Heart left ventricle (tissue), 16 donors: ENCODE measurements at regions not wholly inside any gene's neighbourhood (a gene's known extent, or its start where the extent isn't known, plus 50 kb on each side); places are given as distances from the start of the nearest gene placed in this dataset.

ENCODE experiments used
- ATAC-seq, 4 donors: fragments of 200-7000 bp; cut with Tn5 transposase; one replicate each; pipeline ENCODE4 v1.9.1; 2020 to 2022; ENCODE audit warnings: moderate library complexity in 4 of 4, mild to moderate bottlenecking in 3 of 4, moderate number of reproducible peaks in 1 of 4
- DNase-seq, 5 donors: peaks; one replicate each; pipeline ENCODE4 v3.0.0-alpha.2; 2020
- H3K27ac ChIP-seq, 12 donors: fragments of 200-600 bp; sonication (generic) in 4 of 12; one replicate each; pipeline versions ENCODE4 v1.5.0 to v1.8.0; 2016 to 2022; ENCODE audit warnings: mild to moderate bottlenecking in 2 of 12
- H3K27me3 ChIP-seq, 9 donors: fragments of 200-600 bp; sonication (generic) in 2 of 9; one replicate each; pipeline versions ENCODE4 v1.5.1 to v1.8.0; 2016 to 2022; ENCODE audit warnings: mild to moderate bottlenecking in 3 of 9
- H3K36me3 ChIP-seq, 9 donors: fragments of 200-600 bp; sonication (generic) in 2 of 9; one replicate each; pipeline versions ENCODE4 v1.5.0 to v1.8.0; 2018 to 2022; ENCODE audit warnings: mild to moderate bottlenecking in 2 of 9
- H3K4me1 ChIP-seq, 12 donors: fragments of 200-600 bp; sonication (generic) in 4 of 12; one replicate each; pipeline versions ENCODE4 v1.5.0 to v1.8.0; 2016 to 2022; ENCODE audit warnings: mild to moderate bottlenecking in 3 of 12
- H3K4me3 ChIP-seq, 12 donors: fragments of 200-600 bp; sonication (generic) in 4 of 12; one replicate each; pipeline versions ENCODE4 v1.5.0 to v1.8.0; 2017 to 2022; ENCODE audit warnings: mild to moderate bottlenecking in 9 of 12, moderate library complexity in 4 of 12
- H3K9me3 ChIP-seq, 12 donors: fragments of 200-600 bp; sonication (generic) in 4 of 12; one replicate each; pipeline versions ENCODE4 v1.5.0 to v1.8.0; 2016 to 2022; ENCODE audit warnings: mild to moderate bottlenecking in 1 of 12
- CTCF ChIP-seq, 12 donors: fragments of 200-600 bp; sonication (generic) in 4 of 12; IDR thresholded peaks; one replicate each; pipeline versions ENCODE4 v1.5.0 to v1.8.0; 2018 to 2022; ENCODE audit warnings: antibody characterized with exemption in 12 of 12, mild to moderate bottlenecking in 5 of 12
- POLR2A ChIP-seq, 2 donors: fragments of 450-650 bp; IDR thresholded peaks; one replicate each; pipeline ENCODE4 v1.6.1; 2017; ENCODE audit warnings: antibody characterized with exemption in 2 of 2, mild to moderate bottlenecking in 2 of 2, moderate library complexity in 2 of 2
- WGBS, 4 donors: extraction: QIAGEN DNeasy Blood & Tissue Kit in 2 of 4; methylation state at CpG; one replicate each; pipeline versions ENCODE4 v1.1.5 to v1.1.7; 2013 to 2018; 5-methylcytosine and 5-hydroxymethylcytosine counted together
- intact Hi-C, 10 donors: fragments of 100-400 bp; cut with DNase I; formaldehyde crosslinking; loops; one replicate each; pipeline versions ENCODE4 v1.11.1 to v1.14.2; 2022
- donor health status: ischemic (EF 13 %, LVEDD 7.1; RV severe dilation, severe dysfunction).
- donor health status: healthy with polysubstance abuse.
- donor health status: DM: no; HTN: yes; CAD: no.
- donor health status: DM: no; HTN: no; CAD: no.
- donor health status: ischemic (EF 25% LVEDD 6.9; RV normal size, moderate dysfunction).
- donor health status: ischemic (EF 25% LVEDD 5.7; RV mildly dilated, moderate dysfunction).
- donor health status: healthy.
- donor health status: DM: yes; HTN: yes; CAD: no.
- donor health status: ischemic (EF 35%, LVEDD 5.7; RV mildly dilated, moderate dysfunction).
- donor health status: nonischemic (EF 11% LVEDD 7.7; RV severe dilation, severe dysfunction).
- donor health status: DM: yes; HTN: yes; CAD: no.
- donor health status: PGD.
- donor health status: ischemic (EF 29% LVEDD 5.4; RV normal size, mild dysfunction).
- donor health status: nonischemic (EF 23%, LVEDD 6.1; RV moderate dilation, normal function).

DNA sequence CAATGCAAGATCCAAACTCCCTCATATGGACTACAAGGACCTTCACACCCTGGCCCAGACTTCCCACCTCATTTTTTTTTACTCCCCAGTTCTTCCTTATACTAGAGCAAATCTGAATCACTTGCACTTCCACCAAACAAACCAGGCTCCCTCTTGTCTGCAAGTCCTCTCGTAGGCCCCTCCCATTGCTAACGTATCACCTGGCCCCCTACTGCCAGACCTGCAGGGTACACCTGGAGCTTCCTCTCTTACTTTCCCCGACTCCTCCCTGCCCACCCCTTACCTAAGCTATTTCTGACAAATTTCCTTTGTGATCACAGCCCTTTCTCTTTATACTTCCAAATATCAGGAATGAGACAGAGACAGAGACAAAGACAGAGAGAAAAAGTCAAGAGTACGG, 463.9 kb downstream of the GALC start:
- H3K4me3 ChIP-seq = no peak overlapping the region
- no peak for TF ChIP-seq POLR2A (IDR thresholded peaks at IDR 0.05)
- no peak for TF ChIP-seq CTCF (IDR thresholded peaks at IDR 0.05)
- 35 to 50% (median 48%) methylated on average over 4 of the region's 4 CpGs for WGBS, 4 donors
- H3K4me1 ChIP-seq = no peaks in the 10 kb centered on the region
- ATAC-seq (no peak), DNase-seq (no peak)
- intact Hi-C loops = no loop called here
- H3K27ac ChIP-seq = no peak overlapping the region
- no peaks in the 10 kb centered on the region for H3K9me3 ChIP-seq
- no peaks in the 10 kb centered on the region for H3K27me3 ChIP-seq
- no peaks in the 10 kb centered on the region for H3K36me3 ChIP-seq

GRCh38 chr14:87526731-87527130, 466.3 kb downstream of the GALC start:
- WGBS, 4 donors = 71 to 76% (median 74%) methylated on average over 4 of the region's 4 CpGs
- H3K4me1 ChIP-seq = no peaks in the 10 kb centered on the region

GRCh38 chr14:87524011-87524410, 469.0 kb downstream of the GALC start:
- no peak for DNase-seq
- no peaks in the 10 kb centered on the region for H3K4me1 ChIP-seq
- H3K27me3 ChIP-seq = no peaks in the 10 kb centered on the region
- no peak for TF ChIP-seq POLR2A (IDR thresholded peaks at IDR 0.05)
- TF ChIP-seq CTCF (IDR thresholded peaks at IDR 0.05) = no peak
- no peaks in the 10 kb centered on the region for H3K9me3 ChIP-seq
- H3K27ac ChIP-seq = no peak overlapping the region
- intact Hi-C loops = no loop called here
- 73 to 80% (median 75%) methylated on average over 4 of the region's 4 CpGs for WGBS, 4 donors
- H3K36me3 ChIP-seq = no peaks in the 10 kb centered on the region
- no peak overlapping the region for H3K4me3 ChIP-seq
- ATAC-seq = no peak

More at GRCh38 chr14:87526731-87527130, 466.3 kb downstream of the GALC start:
- no peak overlapping the region for H3K4me3 ChIP-seq
- TF ChIP-seq POLR2A (IDR thresholded peaks at IDR 0.05) (no peak), CTCF (IDR thresholded peaks at IDR 0.05) (no peak)
- ATAC-seq (no peak), DNase-seq (no peak)
- H3K27me3 ChIP-seq = no peaks in the 10 kb centered on the region
- intact Hi-C loops = no loop called here
- no peak overlapping the region for H3K27ac ChIP-seq
- no peaks in the 10 kb centered on the region for H3K9me3 ChIP-seq
- H3K36me3 ChIP-seq = no peaks in the 10 kb centered on the region

DNA sequence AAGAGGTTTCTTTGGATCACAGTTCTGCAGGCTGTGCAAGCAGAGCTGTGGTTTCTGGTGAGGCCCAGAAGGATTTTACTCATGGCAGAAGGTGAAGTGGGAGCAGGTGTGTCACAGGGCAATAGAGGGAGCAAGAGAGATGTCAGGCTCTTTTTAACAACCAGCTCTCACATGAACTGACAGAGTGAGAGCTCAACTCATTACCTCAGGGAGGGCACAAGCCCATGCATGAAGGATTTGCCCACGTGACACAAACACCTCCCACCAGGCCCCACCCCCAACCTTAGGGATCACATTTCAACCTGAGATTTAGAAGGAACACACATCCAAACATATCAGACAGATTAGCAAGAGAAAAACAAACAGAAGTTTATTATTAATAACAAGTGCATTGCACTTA, 470.4 kb downstream of the GALC start:
- Histone ChIP-seq H3K4me1 (no peaks in the 10 kb centered on the region), H3K4me3 (no peak overlapping the region), H3K36me3 (no peaks in the 10 kb centered on the region), H3K27me3 (no peaks in the 10 kb centered on the region), H3K27ac (no peak overlapping the region), H3K9me3 (peaks cover 0 to 10% (median 0%) of the 10 kb centered on the region in 12 donors)
- intact Hi-C loops = no loop called here
- ATAC-seq (no peak), DNase-seq (no peak)
- WGBS, 4 donors = 7 to 18% (median 13%) methylated on average over 1 of the region's 1 CpG
- TF ChIP-seq CTCF (IDR thresholded peaks at IDR 0.05) (no peak), POLR2A (IDR thresholded peaks at IDR 0.05) (no peak)
